Thymus (tissue), 11 donors: ENCODE measurements at regions not wholly inside any gene's neighbourhood (a gene's known extent, or its start where the extent isn't known, plus 50 kb on each side); places are given as distances from the start of the nearest gene placed in this dataset.
A peak's percentile ranks its signal among the peaks of the same experiment; 100 is the strongest.

ENCODE experiments used
- DNase-seq, 9 donors: peaks; one replicate each; pipeline ENCODE4 v3.0.0-alpha.2; 2013; ENCODE audit warnings: low spot score in 9 of 9, low read depth in 6 of 9, missing footprints in 1 of 9
- H3K27ac ChIP-seq, 2 donors: one replicate each; pipeline ENCODE4 v1.5.1; 2013; ENCODE audit warnings: control low read depth in 1 of 2, low read depth in 1 of 2, low read length in 1 of 2, mild to moderate bottlenecking in 1 of 2, moderate library complexity in 1 of 2
- H3K27me3 ChIP-seq, 2 donors: one replicate each; pipeline ENCODE4 v1.5.1; 2013; ENCODE audit warnings: low read length in 1 of 2; ENCODE audit not compliant: control insufficient read depth in 2 of 2, insufficient read depth in 1 of 2
- H3K36me3 ChIP-seq, 2 donors: one replicate each; pipeline ENCODE4 v1.5.1; 2013; ENCODE audit warnings: low read length in 1 of 2, mild to moderate bottlenecking in 1 of 2, moderate library complexity in 1 of 2; ENCODE audit not compliant: control insufficient read depth in 2 of 2, insufficient read depth in 2 of 2
- H3K4me1 ChIP-seq, 2 donors: one replicate each; pipeline ENCODE4 v1.5.1; 2013; ENCODE audit warnings: low read length in 2 of 2; ENCODE audit not compliant: control insufficient read depth in 2 of 2, insufficient read depth in 2 of 2
- H3K4me3 ChIP-seq, 2 donors: one replicate each; pipeline ENCODE4 v1.5.1; 2013; ENCODE audit warnings: low read length in 2 of 2, control low read depth in 1 of 2, mild to moderate bottlenecking in 1 of 2
- H3K9me3 ChIP-seq, 2 donors: one replicate each; pipeline ENCODE4 v1.5.1; 2013; ENCODE audit warnings: low read length in 1 of 2, mild to moderate bottlenecking in 1 of 2; ENCODE audit not compliant: control insufficient read depth in 2 of 2, insufficient read depth in 1 of 2
- WGBS: extraction: QIAGEN DNeasy Blood & Tissue Kit; methylation state at CpG from one replicate; pipeline ENCODE4 v1.1.7; 2013; 5-methylcytosine and 5-hydroxymethylcytosine counted together
- donor health status: healthy.

GRCh38 chr4:145252190-145252589 is 71.8 kb upstream of the OTUD4 start:
- no peak overlapping the region for H3K4me3 ChIP-seq
- H3K4me1 ChIP-seq: no peaks in the 10 kb centered on the region
- H3K36me3 ChIP-seq: no peaks in the 10 kb centered on the region
- H3K27me3 ChIP-seq: no peaks in the 10 kb centered on the region
- H3K9me3 ChIP-seq: no peaks in the 10 kb centered on the region
- H3K27ac ChIP-seq: no peak overlapping the region
- WGBS: 91% methylated on average over 1 of the region's 1 CpG
- DNase-seq: no peak

- Histone ChIP-seq H3K4me1 (no peaks in the 10 kb centered on the region), H3K27me3 (no peaks in the 10 kb centered on the region), H3K27ac (no peak overlapping the region), H3K36me3 (no peaks in the 10 kb centered on the region), H3K4me3 (no peak overlapping the region), H3K9me3 (no peaks in the 10 kb centered on the region)
- over 99% methylated on average over 2 of the region's 2 CpGs for WGBS
- no peak for DNase-seq
Observed at GRCh38 chr4:145251391-145251790, 71.0 kb upstream of the OTUD4 start.

GRCh38 chr4:145248971-145249370 is 68.6 kb upstream of the OTUD4 start:
- WGBS: 97% methylated on average over 2 of the region's 2 CpGs
- no peak overlapping the region for H3K27ac ChIP-seq
- H3K27me3 ChIP-seq: no peaks in the 10 kb centered on the region
- H3K36me3 ChIP-seq: no peaks in the 10 kb centered on the region
- H3K9me3 ChIP-seq: no peaks in the 10 kb centered on the region
- no peak for DNase-seq
- H3K4me3 ChIP-seq: no peak overlapping the region
- no peaks in the 10 kb centered on the region for H3K4me1 ChIP-seq

GRCh38 chr4:145248502-145248901 is 68.1 kb upstream of the OTUD4 start:
- 93% methylated on average over 1 of the region's 1 CpG for WGBS
- DNase-seq: no peak

GRCh38 chr4:145234091-145234706 is 53.8 kb upstream of the OTUD4 start:
- no peak overlapping the region for H3K4me3 ChIP-seq
- no peak overlapping the region for H3K27ac ChIP-seq
- no peaks in the 10 kb centered on the region for H3K36me3 ChIP-seq
- 51% methylated on average over 1 of the region's 1 CpG for WGBS
- H3K4me1 ChIP-seq: no peaks in the 10 kb centered on the region
- peak; percentile 16 to 84 (median 61) for DNase-seq
- H3K9me3 ChIP-seq: no peaks in the 10 kb centered on the region
- no peaks in the 10 kb centered on the region for H3K27me3 ChIP-seq

More at GRCh38 chr4:145248502-145248901, 68.1 kb upstream of the OTUD4 start:
- Histone ChIP-seq H3K27me3 (no peaks in the 10 kb centered on the region), H3K4me3 (no peak overlapping the region), H3K9me3 (no peaks in the 10 kb centered on the region), H3K4me1 (no peaks in the 10 kb centered on the region), H3K36me3 (no peaks in the 10 kb centered on the region), H3K27ac (no peak overlapping the region)

GRCh38 chr4:145231906-145232700 is 51.7 kb upstream of the OTUD4 start:
- 97% methylated on average over 8 of the region's 8 CpGs for WGBS
- Histone ChIP-seq H3K27ac (no peak overlapping the region), H3K36me3 (no peaks in the 10 kb centered on the region), H3K27me3 (no peaks in the 10 kb centered on the region), H3K4me1 (no peaks in the 10 kb centered on the region), H3K9me3 (peaks cover 0 to 4% of the 10 kb centered on the region in 2 donors), H3K4me3 (no peak overlapping the region)
- DNase-seq: no peak

- no peak for DNase-seq
- no peaks in the 10 kb centered on the region for H3K36me3 ChIP-seq
- no peak overlapping the region for H3K4me3 ChIP-seq
- peaks cover 0 to 4% of the 10 kb centered on the region in 2 donors for H3K9me3 ChIP-seq
- H3K27me3 ChIP-seq: no peaks in the 10 kb centered on the region
- no peaks in the 10 kb centered on the region for H3K4me1 ChIP-seq
- WGBS: 93% methylated on average over 2 of the region's 2 CpGs
- H3K27ac ChIP-seq: no peak overlapping the region
Observed at GRCh38 chr4:145230726-145231125, 50.3 kb upstream of the OTUD4 start.
